Loucy (cell line): ENCODE measurements at regions not wholly inside any gene's neighbourhood (a gene's known extent, or its start where the extent isn't known, plus 50 kb on each side); places are given as distances from the start of the nearest gene placed in this dataset.

Source experiments
- H2AFZ ChIP-seq: fragments of 200-600 bp; sonication (generic); 2 replicates; pipeline ENCODE4 v1.6.0; 2016; ENCODE audit warnings: antibody characterized with exemption, mild to moderate bottlenecking, low read length, moderate library complexity
- H3F3A ChIP-seq: fragments of 200-600 bp; 2 replicates; pipeline ENCODE4 v1.6.0; 2016; ENCODE audit warnings: antibody characterized with exemption, low read depth, mild to moderate bottlenecking
- H3K27me3 ChIP-seq: fragments of 200-600 bp; sonication (generic); 2 replicates; pipeline ENCODE4 v1.6.1; 2014; ENCODE audit warnings: low read length, mild to moderate bottlenecking; ENCODE audit not compliant: insufficient read depth, poor library complexity, severe bottlenecking
- H3K36me3 ChIP-seq: fragments of 200-600 bp; sonication (generic); 2 replicates; pipeline ENCODE4 v1.6.1; 2016; ENCODE audit warnings: low read length; ENCODE audit not compliant: insufficient read depth
- H3K4me1 ChIP-seq: fragments of 200-600 bp; sonication (generic); 2 replicates; pipeline ENCODE4 v1.5.1; 2014; ENCODE audit warnings: low read length, mild to moderate bottlenecking; ENCODE audit not compliant: insufficient read depth, poor library complexity, severe bottlenecking
- H3K4me2 ChIP-seq: fragments of 200-600 bp; sonication (generic); 2 replicates; pipeline ENCODE4 v1.6.0; 2014; ENCODE audit warnings: antibody characterized with exemption, low read length, low read depth, mild to moderate bottlenecking; ENCODE audit not compliant: poor library complexity, severe bottlenecking
- H3K4me3 ChIP-seq: fragments of 200-600 bp; sonication (generic); 2 replicates; pipeline ENCODE4 v1.5.1; 2014; ENCODE audit warnings: low read length, mild to moderate bottlenecking, mixed read lengths; ENCODE audit not compliant: poor library complexity, severe bottlenecking
- H3K79me2 ChIP-seq: fragments of 200-600 bp; sonication (generic); 2 replicates; pipeline ENCODE4 v1.6.1; 2014; ENCODE audit warnings: low read length; ENCODE audit not compliant: insufficient read depth
- H3K9ac ChIP-seq: fragments of 200-600 bp; sonication (generic); 2 replicates; pipeline ENCODE4 v1.6.0; 2014; ENCODE audit warnings: mild to moderate bottlenecking, low read depth, low read length, moderate library complexity; ENCODE audit not compliant: poor library complexity, severe bottlenecking
- H3K9me2 ChIP-seq: fragments of 200-600 bp; sonication (generic); replicated peaks from 2 replicates; pipeline ENCODE4 v1.6.1; 2016; ENCODE audit warnings: low read depth, low read length, mixed read lengths
- H3K9me3 ChIP-seq: fragments of 200-600 bp; sonication (generic); 2 replicates; pipeline ENCODE4 v1.6.1; 2014; ENCODE audit warnings: mild to moderate bottlenecking, antibody characterized with exemption, low read length, low read depth; ENCODE audit not compliant: insufficient read depth
- H4K20me1 ChIP-seq: fragments of 200-600 bp; sonication (generic); 2 replicates; pipeline ENCODE4 v1.6.0; 2014; ENCODE audit warnings: antibody characterized with exemption, low read length, mild to moderate bottlenecking; ENCODE audit not compliant: insufficient read depth, poor library complexity, severe bottlenecking
- EZH2phosphoT487 ChIP-seq: fragments of 200-600 bp; IDR thresholded peaks from 2 replicates; pipeline ENCODE4 v1.6.1; 2018; ENCODE audit warnings: antibody characterized with exemption, mild to moderate bottlenecking, moderate library complexity, borderline replicate concordance
- TF ChIP-seq, protein P1 (sequence below): fragments of 200-600 bp; sonication (generic); conservative IDR thresholded peaks from 2 replicates; pipeline ENCODE4 v1.5.1; 2014; ENCODE audit warnings: mild to moderate bottlenecking, antibody characterized with exemption, low read length

DNA sequence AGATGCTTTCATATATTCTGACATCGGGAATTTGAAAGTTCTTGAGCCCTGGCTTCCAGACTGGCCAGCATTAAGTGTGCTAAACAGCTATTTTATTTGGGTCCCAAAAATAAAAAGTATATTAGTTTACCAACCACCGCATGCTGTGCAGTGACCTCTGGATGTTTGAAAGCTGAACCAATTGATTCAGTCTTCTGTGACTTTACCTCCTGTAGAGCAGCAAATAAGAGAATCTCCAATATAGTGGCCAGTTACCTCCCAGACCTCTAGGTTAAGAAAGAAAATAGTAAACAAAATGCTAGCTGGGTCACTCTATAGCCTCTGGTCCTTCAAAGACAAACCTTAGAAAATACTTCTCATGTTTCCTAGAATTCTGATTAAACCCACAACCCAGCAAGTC, 424.6 kb upstream of the NFE2L3 start:
- Histone ChIP-seq H2AFZ (no peak overlapping the region), H3K9me2 (no peaks in the 10 kb centered on the region), H4K20me1 (no peaks in the 10 kb centered on the region), H3K4me1 (peaks cover 5% of the 10 kb centered on the region), H3K36me3 (no peaks in the 10 kb centered on the region), H3K9me3 (no peaks in the 10 kb centered on the region), H3K27me3 (no peaks in the 10 kb centered on the region), H3F3A (no peaks in the 10 kb centered on the region), H3K79me2 (no peaks in the 10 kb centered on the region), H3K9ac (no peak overlapping the region), H3K4me2 (no peak overlapping the region), H3K4me3 (no peak overlapping the region)
- TF ChIP-seq, protein P1, sequence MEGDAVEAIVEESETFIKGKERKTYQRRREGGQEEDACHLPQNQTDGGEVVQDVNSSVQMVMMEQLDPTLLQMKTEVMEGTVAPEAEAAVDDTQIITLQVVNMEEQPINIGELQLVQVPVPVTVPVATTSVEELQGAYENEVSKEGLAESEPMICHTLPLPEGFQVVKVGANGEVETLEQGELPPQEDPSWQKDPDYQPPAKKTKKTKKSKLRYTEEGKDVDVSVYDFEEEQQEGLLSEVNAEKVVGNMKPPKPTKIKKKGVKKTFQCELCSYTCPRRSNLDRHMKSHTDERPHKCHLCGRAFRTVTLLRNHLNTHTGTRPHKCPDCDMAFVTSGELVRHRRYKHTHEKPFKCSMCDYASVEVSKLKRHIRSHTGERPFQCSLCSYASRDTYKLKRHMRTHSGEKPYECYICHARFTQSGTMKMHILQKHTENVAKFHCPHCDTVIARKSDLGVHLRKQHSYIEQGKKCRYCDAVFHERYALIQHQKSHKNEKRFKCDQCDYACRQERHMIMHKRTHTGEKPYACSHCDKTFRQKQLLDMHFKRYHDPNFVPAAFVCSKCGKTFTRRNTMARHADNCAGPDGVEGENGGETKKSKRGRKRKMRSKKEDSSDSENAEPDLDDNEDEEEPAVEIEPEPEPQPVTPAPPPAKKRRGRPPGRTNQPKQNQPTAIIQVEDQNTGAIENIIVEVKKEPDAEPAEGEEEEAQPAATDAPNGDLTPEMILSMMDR: no peak
- no peak for TF ChIP-seq EZH2phosphoT487

DNA sequence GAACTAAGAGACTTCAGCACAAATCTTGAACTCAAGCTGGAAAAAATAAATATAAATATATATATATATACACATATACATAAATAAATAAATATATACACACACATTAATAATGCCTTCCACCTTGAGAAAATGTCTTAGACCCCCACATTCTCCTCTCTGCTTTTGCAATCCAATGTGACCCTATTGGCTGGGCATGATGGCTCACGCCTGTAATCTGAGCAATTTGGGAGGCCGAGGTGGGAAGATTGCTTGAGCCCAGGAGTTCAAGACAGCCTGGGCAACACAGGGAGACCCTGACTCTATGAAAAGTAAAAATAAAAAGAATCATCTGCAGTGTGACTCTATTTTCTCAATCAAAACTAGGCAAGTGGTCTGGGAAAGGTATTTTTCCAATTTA, 424.1 kb upstream of the NFE2L3 start:
- Histone ChIP-seq H3K4me1 (peaks cover 5% of the 10 kb centered on the region), H3K9ac (no peak overlapping the region), H3K9me2 (no peaks in the 10 kb centered on the region), H3K27me3 (no peaks in the 10 kb centered on the region), H3K4me3 (no peak overlapping the region), H4K20me1 (no peaks in the 10 kb centered on the region), H3F3A (no peaks in the 10 kb centered on the region), H2AFZ (no peak overlapping the region), H3K36me3 (no peaks in the 10 kb centered on the region), H3K4me2 (no peak overlapping the region), H3K79me2 (no peaks in the 10 kb centered on the region), H3K9me3 (no peaks in the 10 kb centered on the region)
- no peak for TF ChIP-seq EZH2phosphoT487
- TF ChIP-seq, protein P1: no peak

GRCh38 chr7:25731068-25731845, 420.7 kb upstream of the NFE2L3 start:
- H3K9me3 ChIP-seq: no peaks in the 10 kb centered on the region

More at GRCh38 chr7:25731068-25731845, 420.7 kb upstream of the NFE2L3 start:
- Histone ChIP-seq H4K20me1 (no peaks in the 10 kb centered on the region), H3K9me2 (no peaks in the 10 kb centered on the region), H3K4me1 (peaks cover 5% of the 10 kb centered on the region), H3K4me2 (no peak overlapping the region), H3K36me3 (no peaks in the 10 kb centered on the region), H3K9ac (no peak overlapping the region), H3F3A (no peaks in the 10 kb centered on the region), H3K4me3 (no peak overlapping the region), H3K27me3 (no peaks in the 10 kb centered on the region), H2AFZ (no peak overlapping the region), H3K79me2 (no peaks in the 10 kb centered on the region)
- no peak for TF ChIP-seq EZH2phosphoT487
- TF ChIP-seq, protein P1: no peak
